Left renal pelvis (tissue), 4 donors: ENCODE measurements at regions not wholly inside any gene's neighbourhood (a gene's known extent, or its start where the extent isn't known, plus 50 kb on each side); places are given as distances from the start of the nearest gene placed in this dataset.

Experiments used
- DNase-seq, 4 donors: peaks; one replicate each; pipeline ENCODE4 v3.0.0-alpha.2; 2013; ENCODE audit warnings: low read depth in 4 of 4, low spot score in 3 of 4

- no peak for DNase-seq
These were observed 169.3 kb upstream of the BLID start for GRCh38 chr11:122285070-122285988.

GRCh38 chr11:122280870-122281269 lies 164.9 kb upstream of the BLID start:
- DNase-seq, result no peak

GRCh38 chr11:122279194-122279593 lies 163.2 kb upstream of the BLID start:
- no peak for DNase-seq

DNA sequence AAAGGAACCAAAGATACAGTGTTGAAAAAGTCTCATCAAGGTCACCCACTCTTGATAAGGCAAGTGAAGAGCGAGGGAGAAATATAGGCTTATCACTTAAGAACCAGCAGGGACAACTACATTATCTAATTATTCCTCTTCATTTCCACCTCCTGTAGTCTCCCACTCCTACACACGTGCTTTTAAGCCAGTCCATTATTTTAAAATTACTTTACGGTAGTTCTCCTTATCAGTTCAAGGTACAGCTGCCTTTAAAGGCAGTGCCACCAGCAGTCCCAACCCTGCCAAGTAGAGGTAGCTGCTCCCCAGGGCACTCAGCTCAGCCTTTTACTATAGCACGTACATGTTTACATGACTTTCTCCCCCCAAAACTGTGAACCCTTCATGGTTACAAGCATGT lies 161.5 kb upstream of the BLID start:
- DNase-seq, result no peak

DNA sequence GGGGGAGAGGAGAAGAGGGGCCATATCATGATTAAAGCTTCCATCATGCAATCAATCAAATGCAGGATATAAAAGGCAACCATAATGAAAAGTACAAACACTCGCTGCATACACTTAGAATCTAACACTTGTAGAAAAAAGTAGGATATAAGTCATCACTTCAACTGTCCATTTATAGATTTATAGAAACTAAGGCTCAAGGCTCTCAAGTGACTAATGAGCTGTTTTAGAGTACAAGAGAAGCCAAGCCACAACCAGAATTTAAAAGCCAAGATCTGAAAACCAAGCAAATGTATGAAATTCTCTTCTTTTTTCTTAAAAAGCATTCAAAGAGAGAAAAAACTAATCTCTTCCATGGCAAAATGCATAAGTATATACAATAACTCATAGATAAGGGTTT lies 160.2 kb upstream of the BLID start:
- DNase-seq, result no peak

GRCh38 chr11:122275508-122275907 lies 159.5 kb upstream of the BLID start:
- DNase-seq, result no peak

- no peak for DNase-seq
These were observed 157.6 kb upstream of the BLID start for GRCh38 chr11:122273476-122274191.

- DNase-seq, result no peak
These were observed 155.7 kb upstream of the BLID start for GRCh38 chr11:122271745-122272144.

GRCh38 chr11:122271137-122271536 lies 155.1 kb upstream of the BLID start:
- DNase-seq, result no peak

DNA sequence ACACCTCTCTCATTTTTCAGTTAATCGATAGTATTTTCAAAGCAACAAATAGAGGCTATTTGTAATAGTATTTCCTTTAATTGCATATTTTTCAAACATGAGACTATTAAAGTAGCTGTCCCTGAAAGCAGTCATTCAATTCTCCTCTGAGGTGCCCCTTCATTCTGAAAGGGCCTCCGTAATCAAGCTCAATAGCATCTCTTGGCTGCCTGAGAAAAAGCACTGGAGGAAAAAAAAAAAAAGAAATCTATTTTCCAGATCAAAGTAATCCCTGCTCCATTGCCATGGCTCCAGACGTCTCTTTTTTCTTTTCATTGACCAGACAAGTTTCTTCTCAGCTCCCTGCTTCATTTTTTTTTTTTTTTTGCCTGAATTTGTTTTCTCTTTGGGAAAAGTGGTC lies 154.5 kb upstream of the BLID start:
- no peak for DNase-seq

DNA sequence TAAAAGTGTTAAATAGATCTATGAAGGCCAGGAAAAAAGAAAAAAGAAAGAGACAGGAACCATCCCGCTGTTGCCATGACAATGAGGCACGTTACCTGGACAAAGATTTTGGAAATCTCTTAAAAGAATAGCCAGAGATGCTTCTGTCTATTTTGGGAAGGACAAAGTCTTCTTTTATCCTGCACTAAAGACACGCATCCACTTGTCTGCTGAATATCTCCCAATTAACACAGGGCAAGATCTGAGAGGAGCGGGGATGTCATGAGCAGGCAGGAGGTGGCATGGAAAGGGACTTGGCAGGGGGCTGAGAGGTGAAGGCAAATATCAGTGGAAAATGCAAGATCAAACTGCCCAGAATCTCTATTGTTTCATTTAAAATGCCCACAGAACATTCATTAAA lies 153.8 kb upstream of the BLID start:
- DNase-seq, result no peak

- DNase-seq, result no peak
These were observed 152.7 kb upstream of the BLID start for GRCh38 chr11:122268601-122269130.

DNA sequence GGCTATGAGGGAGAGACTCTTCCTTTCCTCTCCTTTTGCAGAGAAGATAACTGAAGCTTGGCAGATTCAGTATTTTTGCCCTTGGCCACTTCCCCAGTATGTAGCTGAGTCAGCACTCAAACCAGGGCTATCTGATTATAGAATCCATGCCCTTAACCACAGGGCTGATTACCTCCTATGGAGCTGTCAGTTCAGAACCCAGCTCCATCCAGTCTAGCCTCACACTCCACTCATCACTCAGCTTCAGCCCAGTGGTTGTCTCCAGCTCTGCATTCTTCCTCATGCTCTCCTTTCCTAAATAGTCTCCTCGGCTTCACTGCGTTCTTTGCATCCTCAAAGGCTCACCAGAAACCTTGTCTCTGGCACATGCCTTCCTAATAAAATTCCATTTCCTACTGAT lies 151.6 kb upstream of the BLID start:
- no peak for DNase-seq

DNA sequence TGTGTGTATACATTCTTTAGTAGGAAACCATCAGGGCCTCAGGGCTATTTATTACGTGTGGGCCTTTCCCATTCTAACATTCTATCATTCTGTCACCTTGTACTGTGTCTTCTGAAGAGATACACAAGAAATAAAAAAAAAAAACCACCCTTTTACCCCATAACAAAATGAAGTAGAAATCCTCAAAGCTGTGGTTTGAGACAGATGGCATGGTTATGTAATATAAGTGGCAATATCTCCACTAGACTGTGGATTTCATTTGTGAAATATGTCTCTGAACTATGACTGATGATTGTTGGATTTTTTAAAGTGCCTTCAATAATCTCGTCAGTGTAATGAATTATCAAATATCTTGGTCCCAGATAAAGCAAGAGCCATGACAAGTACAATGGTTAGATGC lies 150.0 kb upstream of the BLID start:
- DNase-seq, result no peak

- DNase-seq, result no peak
These were observed 148.1 kb upstream of the BLID start for GRCh38 chr11:122264121-122264520.

DNA sequence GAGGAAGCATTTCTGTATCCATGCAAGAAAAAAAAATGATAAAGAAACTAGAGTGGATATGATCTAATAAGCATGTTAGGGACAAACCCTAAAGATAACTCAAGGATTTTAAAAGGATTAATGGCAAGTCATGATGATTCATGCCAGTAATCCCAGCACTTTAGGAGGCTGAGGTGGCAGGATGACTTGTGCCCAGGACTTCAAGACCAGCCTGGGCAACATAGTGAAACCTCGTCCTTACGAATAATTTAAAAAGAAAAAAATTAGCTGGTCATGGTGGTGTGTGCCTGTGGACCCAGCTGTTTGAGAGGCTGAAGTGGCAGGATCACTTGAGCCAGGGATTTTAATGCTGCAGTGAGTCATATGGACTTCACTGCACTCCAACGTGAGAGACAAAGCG lies 145.5 kb upstream of the BLID start:
- no peak for DNase-seq

- DNase-seq, result no peak
These were observed 143.3 kb upstream of the BLID start for GRCh38 chr11:122259195-122259821.

DNA sequence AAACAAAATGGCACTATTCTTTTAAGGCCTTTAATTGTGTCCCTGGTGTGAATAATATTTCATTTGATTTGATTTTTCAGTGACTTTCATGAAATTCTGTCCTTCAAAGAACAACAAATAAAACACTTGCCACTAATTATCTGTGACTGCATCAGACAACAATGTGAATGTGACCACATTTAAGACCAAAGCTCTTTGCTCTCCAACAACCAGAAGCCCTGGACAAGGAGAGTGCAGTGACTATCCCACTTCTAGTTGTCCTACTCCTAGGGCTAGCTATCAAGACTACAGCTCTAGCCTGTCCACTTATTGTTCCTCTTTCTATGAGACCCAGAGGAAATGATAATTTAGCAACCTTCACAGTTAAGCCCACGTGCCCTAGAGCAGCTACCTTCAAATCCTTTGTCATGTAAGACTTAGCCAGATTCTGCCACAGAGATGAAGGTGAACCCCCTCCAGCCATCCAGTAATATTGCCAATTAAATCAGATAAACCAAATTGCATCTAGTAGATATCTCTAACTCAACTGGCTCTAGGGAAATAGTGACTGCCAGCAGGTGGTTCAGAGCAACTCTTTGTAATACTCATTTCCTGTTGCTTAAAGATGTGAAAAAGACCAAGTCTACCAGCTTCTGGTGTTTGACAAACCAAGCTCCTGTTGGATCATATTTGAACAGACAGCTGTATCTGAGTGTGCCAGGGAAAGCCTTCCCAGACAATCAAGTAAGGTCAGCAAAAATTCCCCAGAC lies 142.6 kb upstream of the BLID start:
- no peak for DNase-seq

DNA sequence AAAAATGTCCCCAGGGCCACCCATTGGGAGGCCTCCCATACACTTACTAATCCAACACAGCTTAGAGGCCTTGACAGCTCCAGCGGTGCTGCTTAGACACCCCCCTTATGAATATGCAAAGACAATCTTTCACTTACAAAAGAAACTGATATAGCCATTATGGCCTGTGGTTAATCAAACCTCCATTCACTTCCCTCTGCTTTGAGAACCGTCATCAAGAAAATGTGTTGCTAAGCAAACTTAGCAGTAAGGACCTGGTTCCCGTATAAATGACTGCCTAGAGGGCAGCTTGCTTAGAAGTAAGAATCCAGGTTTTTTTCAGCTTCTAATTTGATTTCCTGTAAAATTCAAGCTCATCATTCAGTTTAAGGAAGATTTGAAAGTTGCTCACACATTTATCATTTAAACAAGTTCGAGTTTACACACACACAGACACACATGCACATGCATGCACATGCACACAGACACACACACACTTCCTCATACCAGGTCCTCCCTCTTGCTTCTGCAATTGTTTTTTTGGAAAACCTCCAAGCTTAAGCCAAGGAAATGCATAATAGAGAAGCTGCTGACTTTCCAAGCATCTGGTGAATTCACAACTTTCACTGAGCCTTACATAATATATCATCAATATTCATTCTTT lies 137.7 kb upstream of the BLID start:
- no peak for DNase-seq

GRCh38 chr11:122248939-122249338 lies 132.9 kb upstream of the BLID start:
- no peak for DNase-seq
